ENCODE measurements at regions not wholly inside any gene's neighbourhood (a gene's known extent, or its start where the extent isn't known, plus 50 kb on each side); places are given as distances from the start of the nearest gene placed in this dataset.

DNA sequence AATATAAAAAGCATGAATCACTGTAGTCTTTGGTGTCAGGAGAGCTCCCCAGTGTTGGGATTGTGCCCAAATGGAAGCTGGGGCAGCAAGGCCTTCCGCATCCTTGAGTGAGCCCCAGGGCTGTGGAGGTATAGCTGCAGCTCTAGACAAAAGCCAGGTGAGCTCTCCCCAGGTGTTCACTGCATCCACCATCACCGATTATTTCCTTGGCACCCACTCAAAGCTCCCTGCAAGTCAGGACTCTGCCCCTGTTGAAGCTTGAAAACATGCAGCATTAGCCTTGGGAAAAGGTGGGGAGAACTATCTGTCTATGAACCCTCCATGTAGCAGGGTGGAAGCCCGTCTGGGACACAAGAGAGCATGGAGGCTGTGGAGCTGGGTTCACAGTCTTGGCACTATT lies 228.8 kb downstream of the BMP7 start:
- Histone ChIP-seq H3F3A (ENCODE audit: control insufficient read depth, insufficient read depth) (no peaks in the 10 kb centered on the region), H3K4me1 (ENCODE audit: control insufficient read depth, low read length) (no peaks in the 10 kb centered on the region)

GRCh38 chr20:57038608-57039440 lies 227.6 kb downstream of the BMP7 start:
- Histone ChIP-seq H3K27ac (ENCODE audit: low read depth, low read length) (no peak overlapping the region), H3K9me3 (ENCODE audit: control insufficient read depth, insufficient read depth, low read length) (no peaks in the 10 kb centered on the region), H3K4me3 (ENCODE audit: low read length) (no peak overlapping the region), H3K4me2 (ENCODE audit: low read length) (no peak overlapping the region), H3K36me3 (ENCODE audit: control insufficient read depth, low read length) (no peaks in the 10 kb centered on the region), H3F3A (ENCODE audit: control insufficient read depth, insufficient read depth) (no peaks in the 10 kb centered on the region), H3K27me3 (ENCODE audit: control insufficient read depth, low read length) (peaks cover 26% of the 10 kb centered on the region), H4K20me1 (ENCODE audit: control insufficient read depth, insufficient read depth, low read depth, low read length) (no peaks in the 10 kb centered on the region), H3K9me2 (replicated peaks; ENCODE audit: control insufficient read depth, low read length) (no peaks in the 10 kb centered on the region), H3K79me2 (ENCODE audit: control insufficient read depth, low read length) (no peaks in the 10 kb centered on the region), H3K4me1 (ENCODE audit: control insufficient read depth, low read length) (no peaks in the 10 kb centered on the region)
- TF ChIP-seq EZH2phosphoT487 (IDR thresholded peaks at IDR 0.05; ENCODE audit: borderline replicate concordance, low read length) (no peak), CTCF (IDR thresholded peaks at IDR 0.05; ENCODE audit: low read depth, low read length, poor library complexity, severe bottlenecking) (no peak)

More for the DNA sequence above, 228.8 kb downstream of the BMP7 start:
- TF ChIP-seq EZH2phosphoT487 (IDR thresholded peaks at IDR 0.05; ENCODE audit: borderline replicate concordance, low read length): no peak
- TF ChIP-seq CTCF (IDR thresholded peaks at IDR 0.05; ENCODE audit: low read depth, low read length, poor library complexity, severe bottlenecking): no peak
- Histone ChIP-seq H3K4me3 (ENCODE audit: low read length) (no peak overlapping the region), H3K27ac (ENCODE audit: low read depth, low read length) (no peak overlapping the region), H3K27me3 (ENCODE audit: control insufficient read depth, low read length) (peaks cover 26% of the 10 kb centered on the region), H4K20me1 (ENCODE audit: control insufficient read depth, insufficient read depth, low read depth, low read length) (no peaks in the 10 kb centered on the region), H3K36me3 (ENCODE audit: control insufficient read depth, low read length) (no peaks in the 10 kb centered on the region), H3K4me2 (ENCODE audit: low read length) (no peak overlapping the region), H3K9me2 (replicated peaks; ENCODE audit: control insufficient read depth, low read length) (no peaks in the 10 kb centered on the region), H3K9me3 (ENCODE audit: control insufficient read depth, insufficient read depth, low read length) (no peaks in the 10 kb centered on the region), H3K79me2 (ENCODE audit: control insufficient read depth, low read length) (no peaks in the 10 kb centered on the region)

GRCh38 chr20:57040466-57040865 lies 226.0 kb downstream of the BMP7 start:
- Histone ChIP-seq H3K4me2 (ENCODE audit: low read length) (no peak overlapping the region), H3K4me3 (ENCODE audit: low read length) (no peak overlapping the region), H3K9me3 (ENCODE audit: control insufficient read depth, insufficient read depth, low read length) (no peaks in the 10 kb centered on the region), H3K36me3 (ENCODE audit: control insufficient read depth, low read length) (no peaks in the 10 kb centered on the region), H3K79me2 (ENCODE audit: control insufficient read depth, low read length) (no peaks in the 10 kb centered on the region), H3K27ac (ENCODE audit: low read depth, low read length) (no peak overlapping the region), H3K4me1 (ENCODE audit: control insufficient read depth, low read length) (no peaks in the 10 kb centered on the region), H3K27me3 (ENCODE audit: control insufficient read depth, low read length) (peaks cover 24% of the 10 kb centered on the region), H3F3A (ENCODE audit: control insufficient read depth, insufficient read depth) (no peaks in the 10 kb centered on the region), H4K20me1 (ENCODE audit: control insufficient read depth, insufficient read depth, low read depth, low read length) (no peaks in the 10 kb centered on the region), H3K9me2 (replicated peaks; ENCODE audit: control insufficient read depth, low read length) (no peaks in the 10 kb centered on the region)
- TF ChIP-seq CTCF (IDR thresholded peaks at IDR 0.05; ENCODE audit: low read depth, low read length, poor library complexity, severe bottlenecking) (no peak), EZH2phosphoT487 (IDR thresholded peaks at IDR 0.05; ENCODE audit: borderline replicate concordance, low read length) (no peak)
